ENCODE measurements at regions not wholly inside any gene's neighbourhood (a gene's known extent, or its start where the extent isn't known, plus 50 kb on each side); places are given as distances from the start of the nearest gene placed in this dataset.

DNA sequence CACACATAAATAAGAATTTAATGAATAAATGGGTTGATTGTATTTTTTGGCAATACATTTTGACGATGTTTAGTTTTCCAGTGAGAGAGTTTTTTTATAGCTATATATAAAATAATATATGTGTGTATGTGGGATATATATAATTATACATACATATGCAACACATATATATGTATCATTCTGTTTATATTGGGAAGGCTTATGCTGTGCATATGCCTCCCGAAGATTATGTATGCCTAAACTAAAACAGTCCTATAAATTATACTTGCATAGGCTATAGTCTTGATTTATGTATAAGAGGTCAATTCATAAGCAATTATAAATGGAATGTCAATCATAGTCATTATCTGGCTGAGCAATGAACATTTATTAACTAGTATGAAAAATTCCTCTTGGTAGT is 151.3 kb upstream of the HMHB1 start:
- TF ChIP-seq CTCF (IDR thresholded peaks at IDR 0.05) (no peak), POLR2A (IDR thresholded peaks at IDR 0.05) (no peak)

Measured in uterus (tissue), 2 donors.